MCF 10A (cell line): ENCODE measurements at regions not wholly inside any gene's neighbourhood (a gene's known extent, or its start where the extent isn't known, plus 50 kb on each side); places are given as distances from the start of the nearest gene placed in this dataset.

Experiments
- BruUV-seq: library from RNA; stranded (reverse); fragments of 400-500 nt; replicated peaks from 2 replicates; lab custom pipeline; 2021; lab: Mats Ljungman, UMichigan
- CTCF ChIA-PET: fragments of 300-600 bp; sonication (Branson Sonifier 250); formaldehyde crosslinking; extraction: SDS; loops from one replicate; lab custom pipeline; 2021; ENCODE audit warnings: antibody characterized with exemption, inconsistent platforms; lab: Yijun Ruan, JAX
- POLR2A ChIA-PET: fragments of 300-600, 350-650 bp; sonication (Branson Sonifier 250); formaldehyde crosslinking; extraction: SDS; loops from one replicate; lab custom pipeline; 2020; ENCODE audit warnings: antibody characterized with exemption, inconsistent platforms; lab: Yijun Ruan, JAX
- DNase-seq: peaks from one replicate; pipeline ENCODE4 v3.0.0-alpha.2; 2018; ENCODE audit not compliant: unreplicated experiment
- H3K27ac Mint-ChIP-seq: one replicate; pipeline ENCODE4 v1.8.0; 2022; ENCODE audit warnings: mild to moderate bottlenecking, low read depth, mixed read lengths; ENCODE audit not compliant: unreplicated experiment
- H3K27me3 Mint-ChIP-seq: one replicate; pipeline ENCODE4 v1.8.0; 2022; ENCODE audit warnings: mixed read lengths; ENCODE audit not compliant: insufficient read depth, unreplicated experiment
- H3K36me3 Mint-ChIP-seq: one replicate; pipeline ENCODE4 v1.8.0; 2022; ENCODE audit warnings: mild to moderate bottlenecking, moderate library complexity, mixed read lengths; ENCODE audit not compliant: insufficient read depth, unreplicated experiment
- H3K4me1 Mint-ChIP-seq: one replicate; pipeline ENCODE4 v1.8.0; 2022; ENCODE audit warnings: mixed read lengths; ENCODE audit not compliant: insufficient read depth, unreplicated experiment
- H3K4me3 Mint-ChIP-seq: one replicate; pipeline ENCODE4 v1.8.0; 2022; ENCODE audit warnings: mild to moderate bottlenecking, moderate library complexity, mixed read lengths; ENCODE audit not compliant: unreplicated experiment
- H3K9me3 Mint-ChIP-seq: one replicate; pipeline ENCODE4 v1.8.0; 2022; ENCODE audit warnings: mixed read lengths; ENCODE audit not compliant: unreplicated experiment
- intact Hi-C: fragments of 100-400 bp; cut with micrococcal nuclease; formaldehyde crosslinking; loops from 2 replicates; pipeline ENCODE4 v1.14.1; 2022
- TF ChIP-seq, protein P1 (sequence below): fragments of 200-600 bp; IDR thresholded peaks from one replicate; pipeline ENCODE4 v1.8.0; 2022; ENCODE audit warnings: antibody characterized with exemption, mild to moderate bottlenecking; ENCODE audit not compliant: unreplicated experiment

DNA sequence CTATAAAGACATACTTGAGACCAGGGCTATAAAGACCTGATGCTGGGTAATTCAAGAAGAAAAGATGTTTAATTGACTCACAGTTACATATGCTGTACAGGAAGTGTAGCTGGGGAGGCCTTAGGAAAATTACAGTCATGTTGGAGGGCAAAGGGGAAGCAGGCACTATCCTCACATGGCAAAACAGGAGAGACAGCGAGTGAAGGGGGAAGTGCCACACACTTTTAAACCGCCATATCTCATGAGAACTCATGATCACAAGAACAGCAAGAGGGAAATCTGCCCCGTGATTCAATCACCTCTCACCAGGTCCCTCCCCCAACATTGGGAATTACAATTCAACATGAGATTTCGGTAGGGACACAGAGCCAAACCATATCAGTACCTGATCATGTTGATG is 89.9 kb upstream of the ADAMTSL1 start:
- peaks cover 12% of the 10 kb centered on the region for H3K4me1 Mint-ChIP-seq
- DNase-seq: no peak
- TF ChIP-seq, protein P1, sequence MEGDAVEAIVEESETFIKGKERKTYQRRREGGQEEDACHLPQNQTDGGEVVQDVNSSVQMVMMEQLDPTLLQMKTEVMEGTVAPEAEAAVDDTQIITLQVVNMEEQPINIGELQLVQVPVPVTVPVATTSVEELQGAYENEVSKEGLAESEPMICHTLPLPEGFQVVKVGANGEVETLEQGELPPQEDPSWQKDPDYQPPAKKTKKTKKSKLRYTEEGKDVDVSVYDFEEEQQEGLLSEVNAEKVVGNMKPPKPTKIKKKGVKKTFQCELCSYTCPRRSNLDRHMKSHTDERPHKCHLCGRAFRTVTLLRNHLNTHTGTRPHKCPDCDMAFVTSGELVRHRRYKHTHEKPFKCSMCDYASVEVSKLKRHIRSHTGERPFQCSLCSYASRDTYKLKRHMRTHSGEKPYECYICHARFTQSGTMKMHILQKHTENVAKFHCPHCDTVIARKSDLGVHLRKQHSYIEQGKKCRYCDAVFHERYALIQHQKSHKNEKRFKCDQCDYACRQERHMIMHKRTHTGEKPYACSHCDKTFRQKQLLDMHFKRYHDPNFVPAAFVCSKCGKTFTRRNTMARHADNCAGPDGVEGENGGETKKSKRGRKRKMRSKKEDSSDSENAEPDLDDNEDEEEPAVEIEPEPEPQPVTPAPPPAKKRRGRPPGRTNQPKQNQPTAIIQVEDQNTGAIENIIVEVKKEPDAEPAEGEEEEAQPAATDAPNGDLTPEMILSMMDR: no peak
- H3K4me3 Mint-ChIP-seq: no peak overlapping the region
- no peaks in the 10 kb centered on the region for H3K27me3 Mint-ChIP-seq
- ChIA-PET CTCF (interaction anchor here (0.6 to 0.9 kb wide), 2 partner anchors 11 to 604 kb away, joined by 3 read pairs; no protein-coding TSS in a partner anchor), POLR2A (no interaction called here)
- no peaks in the 10 kb centered on the region for H3K36me3 Mint-ChIP-seq
- no peak overlapping the region for H3K27ac Mint-ChIP-seq
- no TSS peak for BruUV-seq
- intact Hi-C loops: no loop called here
- no peaks in the 10 kb centered on the region for H3K9me3 Mint-ChIP-seq

DNA sequence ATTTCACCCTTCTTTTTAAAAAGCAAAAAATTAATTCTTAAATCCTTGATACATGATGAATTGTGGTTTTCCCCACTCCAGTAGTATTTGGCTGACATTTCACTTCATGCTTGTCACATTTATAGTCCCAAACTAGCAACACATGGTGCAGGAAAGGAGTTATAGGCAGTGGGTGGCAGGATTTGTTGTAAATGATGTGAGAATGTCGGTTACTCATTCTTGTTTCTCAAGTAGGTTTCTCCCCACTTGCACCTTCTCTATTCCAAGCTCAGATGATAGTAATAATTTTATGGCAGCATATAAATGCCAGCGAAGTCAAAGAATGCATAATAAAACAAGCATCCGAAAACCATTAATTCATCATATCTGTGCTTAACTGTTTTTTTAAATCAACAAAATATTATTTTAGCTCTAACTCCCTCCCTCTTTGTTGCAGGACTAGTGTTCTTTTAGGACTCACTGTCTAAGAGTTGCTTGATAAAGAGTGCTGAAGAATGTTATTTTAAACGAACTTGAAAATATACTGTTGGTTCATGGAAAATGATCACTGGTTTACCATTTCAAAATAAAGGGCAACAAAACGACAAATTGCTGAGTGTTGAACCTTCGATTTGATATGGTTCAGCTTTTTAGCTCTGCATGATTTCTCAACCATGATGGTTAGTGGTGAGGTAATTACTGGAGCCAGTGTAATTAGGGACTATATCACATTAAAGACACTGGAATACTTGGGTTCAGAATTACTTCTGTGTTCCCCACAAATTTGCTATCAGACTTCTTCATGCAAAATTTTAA is 88.1 kb upstream of the ADAMTSL1 start:
- BruUV-seq: no TSS peak
- Mint-ChIP-seq H3K36me3 (no peaks in the 10 kb centered on the region), H3K9me3 (no peaks in the 10 kb centered on the region), H3K27ac (no peak overlapping the region), H3K4me3 (no peak overlapping the region), H3K27me3 (no peaks in the 10 kb centered on the region), H3K4me1 (no peaks in the 10 kb centered on the region)
- CTCF ChIA-PET: interaction anchor here (0.6 to 1.4 kb wide), 2 partner anchors 9 to 338 kb away, joined by 3 read pairs; no protein-coding TSS in a partner anchor
- TF ChIP-seq, protein P1: no peak
- POLR2A ChIA-PET: no interaction called here
- intact Hi-C loops: no loop called here
- no peak for DNase-seq

DNA sequence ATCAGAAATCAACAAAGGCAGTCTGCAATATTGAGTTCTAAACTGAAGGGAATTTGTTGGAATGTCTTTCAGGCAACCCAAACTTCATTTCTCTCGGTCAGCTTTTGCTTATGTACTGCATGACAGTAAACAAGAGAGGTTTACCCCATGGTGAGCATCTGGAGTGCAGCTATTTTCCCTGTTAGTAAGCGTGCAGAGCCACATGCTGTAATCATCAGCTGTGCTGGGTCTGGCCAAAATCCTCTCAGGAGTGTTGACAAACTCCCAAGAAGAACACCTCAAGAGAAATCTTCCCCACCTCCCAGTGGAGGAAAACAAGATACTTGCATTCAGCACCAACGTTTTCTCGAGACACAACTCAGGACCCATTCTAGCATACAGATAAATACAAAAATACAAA is 83.6 kb upstream of the ADAMTSL1 start:
- Mint-ChIP-seq H3K27me3 (no peaks in the 10 kb centered on the region), H3K4me3 (no peak overlapping the region), H3K27ac (no peak overlapping the region), H3K9me3 (no peaks in the 10 kb centered on the region), H3K4me1 (peaks cover 24% of the 10 kb centered on the region), H3K36me3 (no peaks in the 10 kb centered on the region)
- ChIA-PET POLR2A (no interaction called here), CTCF (interaction anchor here (0.6 to 1.6 kb wide), 2 partner anchors 20 to 52 kb away, joined by 3 to 5 read pairs; no protein-coding TSS in a partner anchor)
- intact Hi-C loops: no loop called here
- no TSS peak for BruUV-seq
- TF ChIP-seq, protein P1: no peak
- no peak for DNase-seq

GRCh38 chr9:18393340-18394130 is 80.4 kb upstream of the ADAMTSL1 start:
- POLR2A ChIA-PET: interaction anchor here (0.7 to 1.5 kb wide), 9 partner anchors 13 to 274 kb away, joined by 3 to 5 read pairs (median 3); no protein-coding TSS in a partner anchor
- H3K27me3 Mint-ChIP-seq: no peaks in the 10 kb centered on the region
- H3K27ac Mint-ChIP-seq: peak overlapping the region; percentile 95
- TSS peak; percentile 95 for BruUV-seq
- H3K4me1 Mint-ChIP-seq: peaks cover 24% of the 10 kb centered on the region
- H3K4me3 Mint-ChIP-seq: peak overlapping the region; percentile 47
- CTCF ChIA-PET: interaction anchor here (0.6 to 1.5 kb wide), 5 partner anchors 8 to 273 kb away, joined by 3 to 4 read pairs (median 3); no protein-coding TSS in a partner anchor
- peak; percentile 99 for DNase-seq
- TF ChIP-seq, protein P1: no peak
- intact Hi-C loops: loop anchor here (1.0 to 2.0 kb wide), 2 partner anchors 67 to 139 kb away; no protein-coding TSS in a partner anchor
- no peaks in the 10 kb centered on the region for H3K36me3 Mint-ChIP-seq
- H3K9me3 Mint-ChIP-seq: no peaks in the 10 kb centered on the region
